ENCODE measurements at regions not wholly inside any gene's neighbourhood (a gene's known extent, or its start where the extent isn't known, plus 50 kb on each side); places are given as distances from the start of the nearest gene placed in this dataset.

- TF ChIP-seq POLR2AphosphoS5 (IDR thresholded peaks at IDR 0.05) (no peak), CTCF (IDR thresholded peaks at IDR 0.05) (no peak), POLR2A (IDR thresholded peaks at IDR 0.05) (no peak), EP300 (IDR thresholded peaks at IDR 0.05) (no peak)
Observed at GRCh38 chr3:22012471-22012870, 261.5 kb upstream of the ZNF385D start.
